ENCODE measurements at regions not wholly inside any gene's neighbourhood (a gene's known extent, or its start where the extent isn't known, plus 50 kb on each side); places are given as distances from the start of the nearest gene placed in this dataset.

DNA sequence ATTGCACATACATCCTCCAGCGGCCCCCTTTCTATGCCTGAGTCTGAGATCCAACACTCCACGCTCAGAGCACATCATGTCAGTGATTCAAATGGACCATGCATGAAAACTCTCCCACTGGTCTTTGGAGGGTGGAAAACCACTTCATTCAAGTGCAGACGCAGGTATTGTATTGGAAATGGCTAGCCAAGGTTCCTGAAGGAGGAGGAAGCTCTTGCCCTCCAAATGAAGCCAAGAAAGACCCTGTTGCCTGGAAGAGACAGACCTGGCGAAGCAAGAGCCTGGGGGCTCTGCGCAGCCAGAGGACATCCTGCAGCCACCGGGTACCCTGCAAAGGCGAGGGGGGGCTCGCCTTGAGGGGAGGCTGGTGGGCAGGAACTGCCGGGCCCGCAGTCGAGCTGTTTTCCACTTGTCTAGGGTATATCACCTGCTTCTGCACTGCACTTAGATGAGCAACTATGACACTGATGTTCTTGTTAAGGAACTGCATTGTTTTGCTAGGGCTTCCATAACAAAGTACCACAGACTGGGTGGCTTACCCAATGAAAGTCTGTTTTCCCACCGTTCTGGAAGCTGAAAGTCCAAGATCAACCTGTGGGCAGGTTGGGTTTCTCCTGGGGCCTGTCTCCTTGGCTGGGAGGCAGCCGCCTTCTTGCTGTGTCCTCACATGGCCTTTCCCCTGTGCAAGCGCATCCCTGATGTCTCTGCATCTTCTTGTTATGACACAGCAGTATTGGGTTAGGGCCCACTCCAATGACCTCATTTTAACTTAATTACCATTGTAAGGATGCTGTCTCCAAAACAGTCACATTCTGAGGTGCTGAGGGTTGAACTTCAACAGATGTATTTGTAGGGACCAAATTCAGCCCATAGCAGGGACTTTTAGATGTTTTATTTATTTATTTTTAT, 233.4 kb downstream of the ARHGAP12 start:
- H3K9me3 Mint-ChIP-seq: peaks cover 3% of the 10 kb centered on the region
- H3K4me1 Mint-ChIP-seq (ENCODE audit: low read depth): peaks cover 35% of the 10 kb centered on the region
- H3K36me3 Mint-ChIP-seq (ENCODE audit: low read depth): peaks cover 5% of the 10 kb centered on the region
- H3K4me3 Mint-ChIP-seq: no peak overlapping the region
- TF ChIP-seq, protein P1, sequence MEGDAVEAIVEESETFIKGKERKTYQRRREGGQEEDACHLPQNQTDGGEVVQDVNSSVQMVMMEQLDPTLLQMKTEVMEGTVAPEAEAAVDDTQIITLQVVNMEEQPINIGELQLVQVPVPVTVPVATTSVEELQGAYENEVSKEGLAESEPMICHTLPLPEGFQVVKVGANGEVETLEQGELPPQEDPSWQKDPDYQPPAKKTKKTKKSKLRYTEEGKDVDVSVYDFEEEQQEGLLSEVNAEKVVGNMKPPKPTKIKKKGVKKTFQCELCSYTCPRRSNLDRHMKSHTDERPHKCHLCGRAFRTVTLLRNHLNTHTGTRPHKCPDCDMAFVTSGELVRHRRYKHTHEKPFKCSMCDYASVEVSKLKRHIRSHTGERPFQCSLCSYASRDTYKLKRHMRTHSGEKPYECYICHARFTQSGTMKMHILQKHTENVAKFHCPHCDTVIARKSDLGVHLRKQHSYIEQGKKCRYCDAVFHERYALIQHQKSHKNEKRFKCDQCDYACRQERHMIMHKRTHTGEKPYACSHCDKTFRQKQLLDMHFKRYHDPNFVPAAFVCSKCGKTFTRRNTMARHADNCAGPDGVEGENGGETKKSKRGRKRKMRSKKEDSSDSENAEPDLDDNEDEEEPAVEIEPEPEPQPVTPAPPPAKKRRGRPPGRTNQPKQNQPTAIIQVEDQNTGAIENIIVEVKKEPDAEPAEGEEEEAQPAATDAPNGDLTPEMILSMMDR (IDR thresholded peaks at IDR 0.05): no peak
- H3K27me3 Mint-ChIP-seq (ENCODE audit: insufficient read depth): peaks cover 2% of the 10 kb centered on the region
- DNase-seq: no peak
- no peak overlapping the region for H3K27ac Mint-ChIP-seq

DNA sequence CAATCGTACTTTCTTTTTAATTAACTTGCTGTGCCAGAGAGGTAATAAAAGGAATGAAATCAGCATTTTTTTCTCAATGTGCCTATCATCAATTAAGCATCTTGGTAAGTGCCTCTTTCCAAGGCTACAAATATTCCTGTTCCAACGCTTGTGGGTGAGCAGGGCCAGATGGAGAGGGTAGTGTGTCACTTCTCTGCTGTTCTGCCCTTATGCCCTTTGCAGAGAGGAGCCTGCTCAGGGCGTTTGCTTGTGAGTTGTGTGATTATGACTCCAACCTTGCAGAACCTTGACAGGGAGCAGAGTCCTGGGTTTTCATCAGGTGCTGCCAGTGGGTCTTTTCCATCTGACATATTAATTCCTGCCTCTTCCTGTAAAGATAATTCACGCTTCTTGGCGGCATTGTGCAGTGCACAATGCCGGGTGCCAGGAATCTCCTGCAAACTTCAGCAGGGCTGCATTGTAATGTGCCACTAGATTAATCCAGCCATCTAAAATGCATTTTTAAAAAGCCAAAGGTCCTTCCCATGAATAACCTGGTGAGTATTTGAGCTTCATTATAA, 234.4 kb downstream of the ARHGAP12 start:
- no peak overlapping the region for H3K27ac Mint-ChIP-seq
- H3K4me1 Mint-ChIP-seq (ENCODE audit: low read depth): peaks cover 25% of the 10 kb centered on the region
- peaks cover 13% of the 10 kb centered on the region for H3K9me3 Mint-ChIP-seq
- TF ChIP-seq, protein P1 (IDR thresholded peaks at IDR 0.05): no peak
- peaks cover 2% of the 10 kb centered on the region for H3K27me3 Mint-ChIP-seq (ENCODE audit: insufficient read depth)
- H3K4me3 Mint-ChIP-seq: no peak overlapping the region
- DNase-seq: no peak
- H3K36me3 Mint-ChIP-seq (ENCODE audit: low read depth): peaks cover 15% of the 10 kb centered on the region

DNA sequence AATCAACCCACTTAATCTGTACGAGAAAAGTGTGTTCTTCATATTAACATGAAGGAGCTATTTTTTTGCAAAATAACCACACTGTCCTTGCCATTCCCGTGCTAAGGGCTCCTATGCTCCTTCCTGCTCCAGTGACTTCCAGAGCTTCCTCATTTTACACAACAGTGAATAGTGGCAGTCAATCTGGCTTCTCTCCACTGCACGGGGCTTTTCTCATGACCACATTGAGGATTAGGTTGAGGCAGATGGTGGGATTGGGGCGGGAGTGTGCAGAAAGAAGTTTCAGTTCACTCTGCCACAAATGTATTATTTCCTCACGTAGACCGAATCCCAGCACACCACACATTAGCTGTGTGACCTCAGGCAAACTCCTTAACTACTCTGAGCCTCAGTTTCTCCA, 235.1 kb downstream of the ARHGAP12 start:
- TF ChIP-seq, protein P1 (IDR thresholded peaks at IDR 0.05): no peak
- peaks cover 20% of the 10 kb centered on the region for H3K9me3 Mint-ChIP-seq
- H3K36me3 Mint-ChIP-seq (ENCODE audit: low read depth): peaks cover 21% of the 10 kb centered on the region
- no peak overlapping the region for H3K27ac Mint-ChIP-seq
- no peak for DNase-seq
- peaks cover 18% of the 10 kb centered on the region for H3K4me1 Mint-ChIP-seq (ENCODE audit: low read depth)
- H3K4me3 Mint-ChIP-seq: no peak overlapping the region
- peaks cover 2% of the 10 kb centered on the region for H3K27me3 Mint-ChIP-seq (ENCODE audit: insufficient read depth)

DNA sequence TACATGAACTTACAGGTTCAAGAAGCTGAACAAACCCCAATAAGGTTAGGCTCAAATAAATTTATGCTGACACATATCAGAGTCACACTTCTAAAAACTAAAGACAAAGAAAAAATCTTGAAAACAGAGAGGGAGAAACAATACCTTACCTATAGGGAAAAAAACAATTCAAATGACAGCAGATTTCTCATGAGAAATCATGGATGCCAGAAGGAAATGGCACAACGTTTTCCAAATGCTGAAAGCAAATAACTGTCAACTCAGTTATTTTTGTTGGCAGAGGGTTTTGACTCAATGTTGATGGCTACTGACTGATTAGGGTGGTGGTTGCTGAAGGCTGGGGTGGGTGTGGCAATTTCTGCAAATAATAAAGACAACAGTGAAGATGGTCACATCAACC, 239.4 kb downstream of the ARHGAP12 start:
- H3K4me3 Mint-ChIP-seq: no peak overlapping the region
- TF ChIP-seq, protein P1 (IDR thresholded peaks at IDR 0.05): no peak
- no peak for DNase-seq
- H3K36me3 Mint-ChIP-seq (ENCODE audit: low read depth): peaks cover 36% of the 10 kb centered on the region
- no peaks in the 10 kb centered on the region; the same call in 1 of the 2 replicates for H3K4me1 Mint-ChIP-seq (ENCODE audit: low read depth)
- H3K27me3 Mint-ChIP-seq (ENCODE audit: insufficient read depth): peaks cover 6% of the 10 kb centered on the region; the same call in 1 of the 2 replicates
- H3K27ac Mint-ChIP-seq: no peak overlapping the region
- H3K9me3 Mint-ChIP-seq: peaks cover 41% of the 10 kb centered on the region

DNA sequence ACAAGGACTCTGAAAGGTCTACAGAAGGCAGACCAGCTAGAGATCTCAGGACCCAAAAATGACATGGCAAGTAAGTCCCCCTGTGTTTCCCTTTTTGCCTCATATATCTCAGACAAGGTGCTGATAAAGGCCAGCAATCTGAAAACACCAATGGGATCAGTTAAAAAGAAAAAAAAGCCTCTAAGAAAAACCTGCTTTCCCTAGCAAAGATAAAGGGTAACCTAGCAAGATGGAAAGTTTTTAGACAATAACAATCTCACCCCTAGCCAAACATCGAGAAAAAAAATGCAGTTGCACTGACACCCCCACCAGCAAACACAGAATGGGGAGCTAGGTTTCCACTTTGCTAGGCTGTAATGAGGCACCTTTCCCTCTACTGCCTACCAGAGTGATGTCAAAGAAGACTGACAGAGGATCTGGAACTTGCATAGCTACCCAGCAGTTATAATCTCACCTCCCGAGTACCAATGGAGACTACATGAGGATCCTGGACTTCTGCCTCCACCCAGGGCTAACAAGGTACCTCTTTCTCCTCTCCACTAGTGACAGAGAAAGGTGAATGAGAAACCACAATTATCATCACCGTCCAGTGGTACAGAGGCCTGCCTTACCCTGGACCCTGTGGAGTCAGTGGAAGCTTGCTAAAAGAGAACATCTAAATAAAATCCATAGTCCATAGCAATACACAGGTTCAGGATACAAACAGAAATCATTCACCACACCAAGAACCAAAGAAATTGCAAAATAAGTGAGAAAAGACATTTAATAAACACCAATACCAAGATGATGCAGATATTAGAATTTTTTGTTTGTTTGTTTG, 240.8 kb downstream of the ARHGAP12 start:
- no peak overlapping the region for H3K4me3 Mint-ChIP-seq
- H3K4me1 Mint-ChIP-seq (ENCODE audit: low read depth): no peaks in the 10 kb centered on the region; the same call in 1 of the 2 replicates
- H3K27ac Mint-ChIP-seq: no peak overlapping the region
- peaks cover 42% of the 10 kb centered on the region for H3K36me3 Mint-ChIP-seq (ENCODE audit: low read depth)
- DNase-seq: no peak
- TF ChIP-seq, protein P1 (IDR thresholded peaks at IDR 0.05): no peak
- peaks cover 4% of the 10 kb centered on the region; the same call in 1 of the 2 replicates for H3K27me3 Mint-ChIP-seq (ENCODE audit: insufficient read depth)
- peaks cover 50% of the 10 kb centered on the region for H3K9me3 Mint-ChIP-seq
